IMR-90 (cell line): ENCODE measurements at regions not wholly inside any gene's neighbourhood (a gene's known extent, or its start where the extent isn't known, plus 50 kb on each side); places are given as distances from the start of the nearest gene placed in this dataset.

Experiments used
- ATAC-seq: fragments of 200-7000 bp; cut with Tn5 transposase; 2 replicates; pipeline ENCODE4 v1.9.1; 2020; ENCODE audit warnings: low read depth, mild to moderate bottlenecking, moderate library complexity
- BruUV-seq: library from RNA; stranded (reverse); fragments of 400-500 nt; replicated peaks from 2 replicates; lab custom pipeline; 2021; lab: Mats Ljungman, UMichigan
- CTCF ChIA-PET: fragments of 300-600 bp; formaldehyde crosslinking; extraction: SDS; loops from one replicate; lab custom pipeline; 2021; ENCODE audit warnings: antibody characterized with exemption; lab: Yijun Ruan, JAX
- POLR2A ChIA-PET: fragments of 300-600 bp; sonication (Branson Sonifier 250); formaldehyde crosslinking; loops from one replicate; lab custom pipeline; 2022; ENCODE audit warnings: antibody characterized with exemption; ENCODE audit not compliant: unreplicated experiment; lab: Charles Lee
- DNase-seq: peaks from one replicate; pipeline ENCODE4 v3.0.0; 2013
- H2AFZ ChIP-seq: replicated peaks from 2 replicates; pipeline ENCODE3; 2013; ENCODE audit warnings: low read length, mild to moderate bottlenecking; ENCODE audit not compliant: poor library complexity
- H2AK5ac ChIP-seq: 2 replicates; pipeline ENCODE4 v1.6.1; 2013; ENCODE audit warnings: low read depth, low read length, inconsistent platforms
- H2AK9ac ChIP-seq: replicated peaks from 2 replicates; pipeline ENCODE3; 2013; ENCODE audit warnings: mild to moderate bottlenecking, low read depth, low read length, moderate library complexity; ENCODE audit not compliant: poor library complexity
- H2BK120ac ChIP-seq: 2 replicates; pipeline ENCODE4 v1.6.1; 2013; ENCODE audit warnings: low read depth, low read length, inconsistent platforms
- H2BK15ac ChIP-seq: 3 replicates; pipeline ENCODE4 v1.6.1; 2013; ENCODE audit warnings: low read depth, low read length, inconsistent platforms
- H2BK20ac ChIP-seq: 2 replicates; pipeline ENCODE4 v1.6.1; 2013; ENCODE audit warnings: low read depth, mild to moderate bottlenecking, inconsistent platforms, low read length, moderate library complexity
- H2BK5ac ChIP-seq: 2 replicates; pipeline ENCODE4 v1.6.1; 2013; ENCODE audit warnings: mild to moderate bottlenecking, low read depth, low read length, inconsistent platforms; ENCODE audit not compliant: poor library complexity, severe bottlenecking
- H3K14ac ChIP-seq: replicated peaks from 2 replicates; pipeline ENCODE4 v1.6.1; 2013; ENCODE audit warnings: low read depth, low read length, inconsistent platforms
- H3K18ac ChIP-seq: 2 replicates; pipeline ENCODE4 v1.6.1; 2013; ENCODE audit warnings: low read depth, low read length, control low read depth
- H3K23ac ChIP-seq: 2 replicates; pipeline ENCODE4 v1.6.1; 2013; ENCODE audit warnings: low read depth, low read length, inconsistent platforms
- H3K27ac ChIP-seq: 2 replicates; pipeline ENCODE4 v1.5.1; 2013; ENCODE audit warnings: mild to moderate bottlenecking, control low read depth, low read length; ENCODE audit not compliant: insufficient read depth
- H3K27me3 ChIP-seq: 2 replicates; pipeline ENCODE4 v1.6.1; 2013; ENCODE audit warnings: low read length; ENCODE audit not compliant: control insufficient read depth, insufficient read depth
- H3K36me3 ChIP-seq: 2 replicates; pipeline ENCODE4 v1.6.1; 2013; ENCODE audit warnings: low read length, mixed read lengths; ENCODE audit not compliant: control insufficient read depth, insufficient read depth
- H3K4ac ChIP-seq: 2 replicates; pipeline ENCODE4 v1.6.1; 2013; ENCODE audit warnings: low read depth, low read length, inconsistent platforms
- H3K4me1 ChIP-seq: 2 replicates; pipeline ENCODE4 v1.6.1; 2013; ENCODE audit warnings: low read length, mixed read lengths; ENCODE audit not compliant: control insufficient read depth, insufficient read depth
- H3K4me2 ChIP-seq: 2 replicates; pipeline ENCODE4 v1.6.1; 2013; ENCODE audit warnings: low read depth, mild to moderate bottlenecking, control low read depth, low read length, moderate library complexity
- H3K4me3 ChIP-seq: 2 replicates; pipeline ENCODE4 v1.5.1; 2013; ENCODE audit warnings: low read depth, mild to moderate bottlenecking, control low read depth, low read length, moderate library complexity; ENCODE audit not compliant: insufficient read depth
- H3K56ac ChIP-seq: 2 replicates; pipeline ENCODE4 v1.6.1; 2013; ENCODE audit warnings: low read length, inconsistent platforms; ENCODE audit not compliant: insufficient read depth; ENCODE audit errors: extremely low read depth
- H3K79me1 ChIP-seq, 2 experiments: 2 replicates each; pipeline ENCODE4 v1.6.1; 2013; ENCODE audit warnings: low read length in 2 of 2, inconsistent platforms in 1 of 2, low read depth in 1 of 2
- H3K9ac ChIP-seq: 2 replicates; pipeline ENCODE4 v1.6.1; 2013; ENCODE audit warnings: low read depth, low read length, control low read depth
- H3K9me1 ChIP-seq: 2 replicates; pipeline ENCODE4 v1.6.1; 2013; ENCODE audit warnings: low read length, inconsistent platforms; ENCODE audit not compliant: insufficient read depth
- H3K9me3 ChIP-seq: 2 replicates; pipeline ENCODE4 v1.6.1; 2013; ENCODE audit warnings: low read length; ENCODE audit not compliant: control insufficient read depth, insufficient read depth
- H4K20me1 ChIP-seq: 2 replicates; pipeline ENCODE4 v1.6.1; 2013; ENCODE audit warnings: low read length, inconsistent platforms; ENCODE audit not compliant: insufficient read depth
- H4K5ac ChIP-seq: 2 replicates; pipeline ENCODE4 v1.6.1; 2013; ENCODE audit warnings: mild to moderate bottlenecking, low read depth, low read length, control low read depth
- H4K8ac ChIP-seq, 2 experiments: 2 replicates each; pipeline ENCODE4 v1.6.1; 2013; ENCODE audit warnings: low read depth in 2 of 2, low read length in 2 of 2, control low read depth in 1 of 2, inconsistent platforms in 1 of 2
- H4K91ac ChIP-seq: 2 replicates; pipeline ENCODE4 v1.6.1; 2013; ENCODE audit warnings: low read depth, low read length, inconsistent platforms; ENCODE audit not compliant: insufficient read depth
- BHLHE40 ChIP-seq: fragments of 150-350 bp; IDR thresholded peaks from 2 replicates; pipeline ENCODE4 v1.6.1; 2016; ENCODE audit warnings: mild to moderate bottlenecking, low read depth, low read length
- CEBPB ChIP-seq: IDR thresholded peaks from 2 replicates; pipeline ENCODE4 v1.6.1; 2012; ENCODE audit warnings: low read depth, low read length, improper control_type of control experiment
- CHD1 ChIP-seq: IDR thresholded peaks from 2 replicates; pipeline ENCODE4 v1.6.1; 2012; ENCODE audit warnings: low read depth, low read length, improper control_type of control experiment
- ELK1 ChIP-seq: fragments of 150-350 bp; IDR thresholded peaks from 2 replicates; pipeline ENCODE4 v1.6.1; 2016; ENCODE audit warnings: low read depth, mild to moderate bottlenecking, low read length, moderate library complexity, borderline replicate concordance
- FOS ChIP-seq: fragments of 150-350 bp; IDR thresholded peaks from 2 replicates; pipeline ENCODE4 v1.6.1; 2016; ENCODE audit warnings: low read depth, low read length
- MAFK ChIP-seq: IDR thresholded peaks from 2 replicates; pipeline ENCODE4 v1.6.1; 2012; ENCODE audit warnings: low read depth, low read length, improper control_type of control experiment
- MAZ ChIP-seq: IDR thresholded peaks from 2 replicates; pipeline ENCODE4 v1.6.1; 2012; ENCODE audit warnings: low read depth, mild to moderate bottlenecking, low read length, improper control_type of control experiment, moderate library complexity, borderline replicate concordance
- MXI1 ChIP-seq: IDR thresholded peaks from 2 replicates; pipeline ENCODE4 v1.6.1; 2012; ENCODE audit warnings: low read depth, mild to moderate bottlenecking, low read length, moderate library complexity, borderline replicate concordance
- NFE2L2 ChIP-seq: fragments of 150-350 bp; IDR thresholded peaks from 2 replicates; pipeline ENCODE4 v1.6.1; 2016; ENCODE audit warnings: low read depth, mild to moderate bottlenecking, low read length
- POLR2A ChIP-seq: IDR thresholded peaks from 2 replicates; pipeline ENCODE4 v1.6.1; 2012; ENCODE audit warnings: mild to moderate bottlenecking, low read depth, low read length
- RAD21 ChIP-seq: IDR thresholded peaks from 2 replicates; pipeline ENCODE4 v1.6.1; 2012; ENCODE audit warnings: low read length, improper control_type of control experiment
- RCOR1 ChIP-seq: IDR thresholded peaks from 2 replicates; pipeline ENCODE4 v1.6.1; 2012; ENCODE audit warnings: mild to moderate bottlenecking, low read length, improper control_type of control experiment; ENCODE audit not compliant: insufficient replicate concordance
- RFX5 ChIP-seq: IDR thresholded peaks from 2 replicates; pipeline ENCODE4 v1.8.0; 2012; ENCODE audit warnings: low read depth, mild to moderate bottlenecking, low read length, moderate library complexity
- SMC3 ChIP-seq: fragments of 150-350 bp; IDR thresholded peaks from 2 replicates; pipeline ENCODE4 v1.6.1; 2016; ENCODE audit warnings: low read depth, mild to moderate bottlenecking, antibody characterized with exemption, low read length, moderate library complexity
- USF2 ChIP-seq: fragments of 150-350 bp; IDR thresholded peaks from 2 replicates; pipeline ENCODE4 v1.6.1; 2017; ENCODE audit warnings: mild to moderate bottlenecking, antibody characterized with exemption, low read length, low read depth
- WGBS, 2 experiments: methylation state at CpG; one replicate each; pipeline versions ENCODE4 v1.1.5 to v1.1.7; 2013; ENCODE audit warnings: missing lambda C conversion rate in 2 of 2; ENCODE audit not compliant: insufficient read length in 1 of 2; ENCODE audit errors: extremely low coverage in 2 of 2; 5-methylcytosine and 5-hydroxymethylcytosine counted together
- dilution Hi-C: fragments of 300-500 bp; cut with HindIII; formaldehyde crosslinking; loops from one replicate; pipeline ENCODE4 v1.14.3; 2018; ENCODE audit warnings: low sequenced_read_pairs; ENCODE audit not compliant: unreplicated experiment
- in situ Hi-C: fragments of 300-500 bp; cut with MboI; formaldehyde crosslinking; loops from 3 replicates; pipeline ENCODE4 v1.14.3; 2019; ENCODE audit warnings: low sequenced_read_pairs, inconsistent platforms, mixed read lengths
- intact Hi-C: fragments of 100-400 bp; cut with micrococcal nuclease; formaldehyde crosslinking; loops from 2 replicates; pipeline ENCODE4 v1.10.0; 2022
- TF ChIP-seq, protein P1 (sequence below): conservative IDR thresholded peaks from 2 replicates; pipeline ENCODE4 v1.5.1; 2012; ENCODE audit warnings: mild to moderate bottlenecking, low read depth, low read length, improper control_type of control experiment

- Histone ChIP-seq H2AFZ (no peak overlapping the region), H3K36me3 (no peaks in the 10 kb centered on the region), H3K9me1 (no peaks in the 10 kb centered on the region), H3K56ac (no peak overlapping the region), H3K4ac (no peak overlapping the region), H2BK120ac (no peak overlapping the region), H3K4me2 (no peak overlapping the region), H2BK5ac (no peak overlapping the region), H3K18ac (no peak overlapping the region), H2BK20ac (no peak overlapping the region), H2AK5ac (no peak overlapping the region), H3K27ac (no peak overlapping the region), H3K4me1 (no peaks in the 10 kb centered on the region), H3K9me3 (no peaks in the 10 kb centered on the region), H3K14ac (no peak overlapping the region), H4K20me1 (no peaks in the 10 kb centered on the region), H4K91ac (no peak overlapping the region), H3K9ac (no peak overlapping the region), H3K4me3 (no peak overlapping the region), H2BK15ac (no peak overlapping the region), H4K5ac (no peak overlapping the region), H3K27me3 (no peaks in the 10 kb centered on the region), H2AK9ac (no peak overlapping the region), H4K8ac (no peak overlapping the region), H3K23ac (no peak overlapping the region), H3K79me1 (no peaks in the 10 kb centered on the region)
- no TSS peak for BruUV-seq
- intact Hi-C loops: no loop called here
- CTCF ChIA-PET: no interaction called here
- no CpG with 5 or more reads among the region's 2 CpGs for WGBS, 2 experiments
- no peak for TF ChIP-seq CHD1
- no peak for TF ChIP-seq FOS
- TF ChIP-seq RCOR1: no peak
- TF ChIP-seq USF2: no peak
- no peak for TF ChIP-seq RFX5
- no peak for TF ChIP-seq POLR2A
- no peak for TF ChIP-seq SMC3
- TF ChIP-seq NFE2L2: no peak
- no peak for TF ChIP-seq MAFK
- TF ChIP-seq, protein P1, sequence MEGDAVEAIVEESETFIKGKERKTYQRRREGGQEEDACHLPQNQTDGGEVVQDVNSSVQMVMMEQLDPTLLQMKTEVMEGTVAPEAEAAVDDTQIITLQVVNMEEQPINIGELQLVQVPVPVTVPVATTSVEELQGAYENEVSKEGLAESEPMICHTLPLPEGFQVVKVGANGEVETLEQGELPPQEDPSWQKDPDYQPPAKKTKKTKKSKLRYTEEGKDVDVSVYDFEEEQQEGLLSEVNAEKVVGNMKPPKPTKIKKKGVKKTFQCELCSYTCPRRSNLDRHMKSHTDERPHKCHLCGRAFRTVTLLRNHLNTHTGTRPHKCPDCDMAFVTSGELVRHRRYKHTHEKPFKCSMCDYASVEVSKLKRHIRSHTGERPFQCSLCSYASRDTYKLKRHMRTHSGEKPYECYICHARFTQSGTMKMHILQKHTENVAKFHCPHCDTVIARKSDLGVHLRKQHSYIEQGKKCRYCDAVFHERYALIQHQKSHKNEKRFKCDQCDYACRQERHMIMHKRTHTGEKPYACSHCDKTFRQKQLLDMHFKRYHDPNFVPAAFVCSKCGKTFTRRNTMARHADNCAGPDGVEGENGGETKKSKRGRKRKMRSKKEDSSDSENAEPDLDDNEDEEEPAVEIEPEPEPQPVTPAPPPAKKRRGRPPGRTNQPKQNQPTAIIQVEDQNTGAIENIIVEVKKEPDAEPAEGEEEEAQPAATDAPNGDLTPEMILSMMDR: no peak
- TF ChIP-seq MXI1: no peak
- TF ChIP-seq BHLHE40: no peak
- no peak for TF ChIP-seq RAD21
- no peak for TF ChIP-seq CEBPB
- no peak for TF ChIP-seq MAZ
- TF ChIP-seq ELK1: no peak
- POLR2A ChIA-PET: no interaction called here
- dilution Hi-C loops: no loop called here
- ATAC-seq (peak; percentile 57), DNase-seq (no peak)
- in situ Hi-C loops: no loop called here
Measured at GRCh38 chr3:175898194-175898593, 1039.1 kb downstream of the NAALADL2 start.
